ENCODE measurements at regions not wholly inside any gene's neighbourhood (a gene's known extent, or its start where the extent isn't known, plus 50 kb on each side); places are given as distances from the start of the nearest gene placed in this dataset.

- Histone ChIP-seq H3K4me2 (ENCODE audit: low read length) (no peak overlapping the region), H3K4me1 (no peaks in the 10 kb centered on the region), H3K27ac (no peak overlapping the region), H3K9me3 (ENCODE audit: control insufficient read depth, low read length) (no peaks in the 10 kb centered on the region), H3K9ac (no peak overlapping the region), H3K27me3 (ENCODE audit: control insufficient read depth, insufficient read depth, low read length) (no peaks in the 10 kb centered on the region), H2AFZ (no peak overlapping the region), H3K4me3 (ENCODE audit: low read depth, low read length) (no peak overlapping the region), H3K79me2 (no peaks in the 10 kb centered on the region), H3K36me3 (ENCODE audit: control insufficient read depth, insufficient read depth, low read length) (no peaks in the 10 kb centered on the region)
- no peak for TF ChIP-seq CTCF (IDR thresholded peaks at IDR 0.05)
Measured at GRCh38 chr18:64365106-64365505, 216.2 kb upstream of the LINC00305 start.

GRCh38 chr18:64337673-64338072 is 188.8 kb upstream of the LINC00305 start:
- TF ChIP-seq CTCF (IDR thresholded peaks at IDR 0.05): no peak
- H3K27me3 ChIP-seq (ENCODE audit: control insufficient read depth, insufficient read depth, low read length): no peaks in the 10 kb centered on the region
- no peak overlapping the region for H3K4me3 ChIP-seq (ENCODE audit: low read depth, low read length)
- H3K36me3 ChIP-seq (ENCODE audit: control insufficient read depth, insufficient read depth, low read length): no peaks in the 10 kb centered on the region
- no peak overlapping the region for H3K27ac ChIP-seq
- H3K9ac ChIP-seq: no peak overlapping the region
- H2AFZ ChIP-seq: no peak overlapping the region
- H3K9me3 ChIP-seq (ENCODE audit: control insufficient read depth, low read length): no peaks in the 10 kb centered on the region
- no peaks in the 10 kb centered on the region for H3K4me1 ChIP-seq
- no peaks in the 10 kb centered on the region for H3K79me2 ChIP-seq
- H3K4me2 ChIP-seq (ENCODE audit: low read length): no peak overlapping the region

GRCh38 chr18:64337018-64337417 is 188.1 kb upstream of the LINC00305 start:
- no peak for TF ChIP-seq CTCF (IDR thresholded peaks at IDR 0.05)
- no peaks in the 10 kb centered on the region for H3K27me3 ChIP-seq (ENCODE audit: control insufficient read depth, insufficient read depth, low read length)
- H3K79me2 ChIP-seq: no peaks in the 10 kb centered on the region
- H3K36me3 ChIP-seq (ENCODE audit: control insufficient read depth, insufficient read depth, low read length): no peaks in the 10 kb centered on the region
- H3K9me3 ChIP-seq (ENCODE audit: control insufficient read depth, low read length): no peaks in the 10 kb centered on the region
- no peak overlapping the region for H3K27ac ChIP-seq
- H3K9ac ChIP-seq: no peak overlapping the region
- H2AFZ ChIP-seq: no peak overlapping the region
- no peaks in the 10 kb centered on the region for H3K4me1 ChIP-seq
- no peak overlapping the region for H3K4me3 ChIP-seq (ENCODE audit: low read depth, low read length)
- no peak overlapping the region for H3K4me2 ChIP-seq (ENCODE audit: low read length)

GRCh38 chr18:64334748-64335147 is 185.9 kb upstream of the LINC00305 start:
- Histone ChIP-seq H3K36me3 (ENCODE audit: control insufficient read depth, insufficient read depth, low read length) (no peaks in the 10 kb centered on the region), H3K9me3 (ENCODE audit: control insufficient read depth, low read length) (no peaks in the 10 kb centered on the region), H3K27ac (no peak overlapping the region), H3K9ac (no peak overlapping the region), H3K4me1 (no peaks in the 10 kb centered on the region), H3K4me2 (ENCODE audit: low read length) (no peak overlapping the region), H3K79me2 (no peaks in the 10 kb centered on the region), H3K4me3 (ENCODE audit: low read depth, low read length) (no peak overlapping the region), H3K27me3 (ENCODE audit: control insufficient read depth, insufficient read depth, low read length) (no peaks in the 10 kb centered on the region), H2AFZ (no peak overlapping the region)
- TF ChIP-seq CTCF (IDR thresholded peaks at IDR 0.05): no peak

GRCh38 chr18:64333584-64333983 is 184.7 kb upstream of the LINC00305 start:
- Histone ChIP-seq H3K4me2 (ENCODE audit: low read length) (no peak overlapping the region), H3K27me3 (ENCODE audit: control insufficient read depth, insufficient read depth, low read length) (no peaks in the 10 kb centered on the region), H3K9me3 (ENCODE audit: control insufficient read depth, low read length) (no peaks in the 10 kb centered on the region), H2AFZ (no peak overlapping the region), H3K36me3 (ENCODE audit: control insufficient read depth, insufficient read depth, low read length) (no peaks in the 10 kb centered on the region), H3K4me3 (ENCODE audit: low read depth, low read length) (no peak overlapping the region), H3K9ac (no peak overlapping the region), H3K4me1 (no peaks in the 10 kb centered on the region), H3K79me2 (no peaks in the 10 kb centered on the region), H3K27ac (no peak overlapping the region)
- no peak for TF ChIP-seq CTCF (IDR thresholded peaks at IDR 0.05)
